NB4 (cell line): ENCODE measurements at regions not wholly inside any gene's neighbourhood (a gene's known extent, or its start where the extent isn't known, plus 50 kb on each side); places are given as distances from the start of the nearest gene placed in this dataset.

ENCODE experiments used
- POLR2A ChIP-seq: IDR thresholded peaks from 2 replicates; pipeline ENCODE4 v1.6.1; 2011; ENCODE audit warnings: mild to moderate bottlenecking; ENCODE audit not compliant: insufficient read length; ENCODE audit errors: extremely low read depth
- TF ChIP-seq, protein P1 (sequence below): IDR thresholded peaks from one replicate; pipeline ENCODE4 v1.5.1; 2012; ENCODE audit warnings: low read depth, low read length

DNA sequence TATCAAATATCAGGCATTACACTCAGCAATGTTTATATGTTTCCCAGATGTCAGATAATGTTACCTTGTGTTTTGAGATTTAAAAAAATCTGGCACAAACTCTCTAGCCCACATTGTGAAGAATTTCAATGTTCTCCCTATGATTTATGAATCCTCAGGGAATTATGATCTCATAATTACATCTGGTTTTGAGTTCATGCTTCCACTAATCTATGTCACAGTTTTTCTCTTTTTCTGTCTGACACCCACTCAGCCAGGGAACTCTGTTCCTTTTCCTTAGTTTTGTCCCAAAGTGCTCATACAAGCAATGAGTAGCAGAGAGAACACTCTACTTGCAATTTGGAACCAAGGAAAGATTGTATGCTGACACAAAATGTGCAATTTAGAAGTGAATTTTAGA, 212.1 kb upstream of the POF1B start:
- TF ChIP-seq, protein P1, sequence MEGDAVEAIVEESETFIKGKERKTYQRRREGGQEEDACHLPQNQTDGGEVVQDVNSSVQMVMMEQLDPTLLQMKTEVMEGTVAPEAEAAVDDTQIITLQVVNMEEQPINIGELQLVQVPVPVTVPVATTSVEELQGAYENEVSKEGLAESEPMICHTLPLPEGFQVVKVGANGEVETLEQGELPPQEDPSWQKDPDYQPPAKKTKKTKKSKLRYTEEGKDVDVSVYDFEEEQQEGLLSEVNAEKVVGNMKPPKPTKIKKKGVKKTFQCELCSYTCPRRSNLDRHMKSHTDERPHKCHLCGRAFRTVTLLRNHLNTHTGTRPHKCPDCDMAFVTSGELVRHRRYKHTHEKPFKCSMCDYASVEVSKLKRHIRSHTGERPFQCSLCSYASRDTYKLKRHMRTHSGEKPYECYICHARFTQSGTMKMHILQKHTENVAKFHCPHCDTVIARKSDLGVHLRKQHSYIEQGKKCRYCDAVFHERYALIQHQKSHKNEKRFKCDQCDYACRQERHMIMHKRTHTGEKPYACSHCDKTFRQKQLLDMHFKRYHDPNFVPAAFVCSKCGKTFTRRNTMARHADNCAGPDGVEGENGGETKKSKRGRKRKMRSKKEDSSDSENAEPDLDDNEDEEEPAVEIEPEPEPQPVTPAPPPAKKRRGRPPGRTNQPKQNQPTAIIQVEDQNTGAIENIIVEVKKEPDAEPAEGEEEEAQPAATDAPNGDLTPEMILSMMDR = no peak
- TF ChIP-seq POLR2A = no peak
